NOMO-1 treated with dmso at 0.1 percent for 144 hours (cell line): ENCODE measurements at regions not wholly inside any gene's neighbourhood (a gene's known extent, or its start where the extent isn't known, plus 50 kb on each side); places are given as distances from the start of the nearest gene placed in this dataset.
A peak's percentile ranks its signal among the peaks of the same experiment; 100 is the strongest.

ENCODE experiments used
- DNase-seq: peaks from one replicate; lab custom pipeline; 2025; ENCODE audit not compliant: unreplicated experiment; lab: John Stamatoyannopoulos, UW

- peak; percentile 14 for DNase-seq
Measured at GRCh38 chr3:84439476-84439875, 519.3 kb upstream of the CADM2 start.

- no peak for DNase-seq
Measured at GRCh38 chr3:84440291-84440690, 518.5 kb upstream of the CADM2 start.

GRCh38 chr3:84442533-84442932 is 516.3 kb upstream of the CADM2 start:
- no peak for DNase-seq

GRCh38 chr3:84444726-84445521 is 513.9 kb upstream of the CADM2 start:
- no peak for DNase-seq

DNA sequence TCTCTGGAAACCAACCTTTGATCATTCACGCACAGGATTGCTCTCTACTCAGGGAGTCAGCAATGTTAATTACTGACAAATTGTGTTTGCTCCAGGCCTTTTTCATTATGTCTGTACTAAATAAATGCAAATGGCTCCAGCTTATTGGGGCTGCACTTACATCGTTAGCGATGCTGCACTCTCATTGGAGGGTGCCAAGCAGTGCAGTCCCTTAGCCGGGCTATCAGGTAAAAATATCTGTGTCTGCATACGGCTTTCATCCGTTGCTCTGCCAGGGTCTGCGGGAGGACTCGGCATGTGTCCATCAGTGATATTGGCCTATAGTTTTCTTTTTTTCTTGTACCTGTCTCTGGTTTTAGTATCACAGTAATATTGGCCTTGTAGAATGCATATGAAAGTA is 471.5 kb upstream of the CADM2 start:
- no peak for DNase-seq

- DNase-seq: no peak
Measured at GRCh38 chr3:84504761-84505160, 454.0 kb upstream of the CADM2 start.

- DNase-seq: no peak
Measured at GRCh38 chr3:84510007-84510406, 448.8 kb upstream of the CADM2 start.

DNA sequence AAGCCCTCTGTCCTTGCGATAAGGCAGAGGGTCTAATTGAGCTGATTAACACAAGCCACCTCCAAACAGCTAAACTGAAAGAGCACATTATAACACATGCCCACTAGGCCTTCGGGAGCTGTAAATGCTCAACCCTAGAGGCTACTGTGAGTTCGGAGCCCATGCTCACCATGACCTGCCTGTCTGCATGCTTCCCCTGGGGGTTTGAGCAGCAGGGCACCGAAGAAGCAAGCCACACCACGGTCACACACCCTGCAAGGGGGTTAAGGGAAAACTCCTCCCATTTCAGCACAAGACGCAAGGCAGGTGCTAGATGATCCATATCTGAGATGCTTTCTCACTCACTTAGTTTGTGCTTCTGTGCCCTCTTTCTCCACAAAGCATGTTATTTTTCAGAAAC is 435.9 kb upstream of the CADM2 start:
- DNase-seq: no peak

GRCh38 chr3:84536916-84537315 is 421.9 kb upstream of the CADM2 start:
- no peak for DNase-seq

GRCh38 chr3:84538597-84538996 is 420.2 kb upstream of the CADM2 start:
- DNase-seq: no peak

DNA sequence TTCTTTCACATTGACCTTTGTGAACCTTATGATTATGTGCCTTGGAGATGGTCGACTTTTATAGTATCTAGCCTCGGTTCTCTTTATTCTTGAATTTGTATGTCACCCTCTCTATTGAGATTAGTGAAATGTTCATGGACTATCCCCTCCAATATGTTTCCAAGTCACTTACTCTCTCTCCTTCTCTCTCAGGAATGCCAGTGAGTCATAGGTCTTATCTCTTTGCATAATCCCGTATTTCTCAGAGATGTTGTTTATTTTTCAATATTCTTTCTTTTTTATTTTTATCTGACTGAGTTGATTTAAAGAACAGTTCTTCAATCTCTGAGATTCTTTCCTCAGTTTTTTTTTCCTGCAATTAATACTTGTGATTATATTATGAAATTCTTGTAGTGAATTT is 411.6 kb upstream of the CADM2 start:
- no peak for DNase-seq

DNA sequence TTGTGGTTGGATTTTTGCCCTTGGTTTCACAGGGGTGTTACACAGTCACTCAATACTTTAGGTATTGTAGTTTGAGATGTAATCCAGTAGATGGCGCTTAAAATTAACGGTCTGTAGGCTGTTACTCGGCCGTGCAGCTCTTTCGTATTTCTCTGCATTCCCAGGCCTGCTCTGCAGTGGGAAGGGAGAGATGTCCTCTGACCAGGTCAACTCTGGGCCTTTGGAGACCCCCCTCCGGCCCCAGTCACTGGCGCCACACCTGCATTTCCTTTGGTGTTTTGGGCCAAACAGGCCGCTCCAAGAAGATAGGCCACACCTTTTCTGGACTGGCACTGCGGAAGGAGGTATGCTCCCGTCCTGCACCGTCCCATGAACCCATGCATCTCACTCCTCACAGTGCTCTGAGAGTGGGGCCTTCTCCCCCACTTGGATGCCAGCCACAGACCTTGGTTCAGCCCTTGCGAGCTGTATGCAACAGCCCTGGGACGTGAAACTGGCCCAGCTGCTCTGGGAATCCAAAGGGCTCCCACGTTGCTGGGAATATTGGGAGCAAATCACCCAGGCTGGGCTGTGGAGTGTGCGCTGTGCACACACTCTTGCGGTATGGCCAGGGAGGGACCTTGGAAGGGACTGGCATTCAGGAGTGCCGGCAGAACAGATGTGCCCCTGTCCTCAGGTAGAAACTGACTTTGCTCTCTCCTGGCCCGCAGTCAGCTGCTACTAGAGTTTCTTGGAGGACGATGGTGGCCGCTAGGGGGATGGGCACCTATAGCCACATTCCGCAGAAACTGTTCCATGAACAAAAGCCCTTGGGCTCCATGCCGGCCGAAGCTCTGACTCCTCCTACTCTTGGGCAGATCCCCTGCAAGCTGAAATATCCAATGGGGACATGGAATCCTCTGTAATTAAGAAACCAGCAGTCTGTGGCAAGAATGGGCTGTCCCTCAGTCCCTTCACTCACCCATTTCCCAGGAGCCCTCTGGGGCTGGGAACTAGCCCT is 410.5 kb upstream of the CADM2 start:
- peak; percentile 3 for DNase-seq

DNA sequence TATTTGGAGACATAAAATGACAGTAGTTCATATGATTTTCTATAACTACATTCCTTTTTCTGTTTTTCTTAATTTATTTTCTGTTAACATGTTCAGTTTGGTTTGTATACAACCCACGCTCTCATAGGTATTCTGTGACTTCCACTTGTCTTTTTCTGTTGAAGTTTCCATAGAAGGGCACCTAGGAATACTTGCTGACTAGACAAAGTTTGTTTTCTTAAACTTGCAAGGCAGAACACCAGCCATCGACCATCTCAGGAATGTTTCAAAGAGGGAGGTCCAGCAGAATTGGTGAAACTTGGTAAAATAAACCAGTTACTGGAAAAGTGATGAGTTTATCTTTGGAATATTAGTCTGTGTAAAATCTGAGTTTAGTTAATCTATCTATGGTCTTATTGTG is 403.2 kb upstream of the CADM2 start:
- DNase-seq: no peak

- no peak for DNase-seq
Measured at GRCh38 chr3:84566256-84566655, 392.5 kb upstream of the CADM2 start.

DNA sequence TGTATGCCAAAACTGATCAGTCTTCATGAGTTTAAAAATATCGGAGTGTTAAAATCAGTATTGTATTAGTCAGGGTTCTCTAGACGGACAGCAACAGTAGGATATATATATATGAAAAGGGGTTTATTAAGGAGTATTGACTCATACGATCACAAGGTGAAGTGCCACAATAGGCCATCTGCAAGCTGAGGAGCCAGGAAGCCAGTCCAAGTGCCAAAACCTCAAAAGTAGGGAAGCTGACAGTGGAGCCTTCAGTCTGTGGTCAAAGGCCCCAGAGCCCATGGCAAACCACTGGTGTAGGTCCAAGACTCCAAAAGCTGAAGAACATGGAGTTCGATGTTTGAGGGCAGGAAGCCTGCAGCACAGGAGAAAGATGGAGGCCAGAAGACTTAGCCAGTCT is 391.0 kb upstream of the CADM2 start:
- no peak for DNase-seq

DNA sequence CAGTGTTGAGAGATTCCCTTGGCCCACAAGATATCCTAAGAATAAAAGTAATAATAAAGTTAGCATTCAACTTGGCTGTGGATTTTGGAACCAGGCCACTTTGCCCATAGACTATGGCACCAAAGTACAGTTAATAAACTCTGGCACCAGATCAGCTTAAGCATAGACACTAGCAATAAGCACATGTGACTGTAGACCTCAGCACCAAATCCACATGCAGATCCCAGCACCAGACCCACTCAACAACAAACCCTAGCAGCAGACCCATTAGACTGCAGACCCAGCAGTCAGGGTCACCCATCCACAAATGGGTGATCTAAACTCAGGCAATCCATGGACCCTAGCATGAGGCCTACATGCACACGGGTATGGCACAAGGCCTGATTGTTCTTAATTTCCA is 384.8 kb upstream of the CADM2 start:
- DNase-seq: no peak

DNA sequence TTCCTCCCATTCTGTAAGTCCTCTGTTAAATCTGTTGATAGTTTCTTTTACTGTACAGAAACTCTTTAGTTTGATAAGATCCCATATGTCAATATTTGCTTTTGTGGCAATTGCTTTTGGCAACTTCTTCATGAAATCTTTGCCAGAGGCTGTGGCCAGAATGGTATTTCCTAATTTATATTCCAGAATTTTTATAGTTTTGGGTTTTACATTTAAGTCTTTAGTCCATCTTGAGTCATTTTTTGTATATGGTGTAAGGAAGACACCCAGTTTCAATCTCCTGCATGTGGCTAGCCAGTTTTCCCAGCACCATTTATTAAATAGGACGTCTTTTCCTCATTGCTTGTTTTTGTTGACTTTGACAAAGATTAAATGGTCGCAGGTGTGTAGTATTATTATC is 372.4 kb upstream of the CADM2 start:
- DNase-seq: no peak

DNA sequence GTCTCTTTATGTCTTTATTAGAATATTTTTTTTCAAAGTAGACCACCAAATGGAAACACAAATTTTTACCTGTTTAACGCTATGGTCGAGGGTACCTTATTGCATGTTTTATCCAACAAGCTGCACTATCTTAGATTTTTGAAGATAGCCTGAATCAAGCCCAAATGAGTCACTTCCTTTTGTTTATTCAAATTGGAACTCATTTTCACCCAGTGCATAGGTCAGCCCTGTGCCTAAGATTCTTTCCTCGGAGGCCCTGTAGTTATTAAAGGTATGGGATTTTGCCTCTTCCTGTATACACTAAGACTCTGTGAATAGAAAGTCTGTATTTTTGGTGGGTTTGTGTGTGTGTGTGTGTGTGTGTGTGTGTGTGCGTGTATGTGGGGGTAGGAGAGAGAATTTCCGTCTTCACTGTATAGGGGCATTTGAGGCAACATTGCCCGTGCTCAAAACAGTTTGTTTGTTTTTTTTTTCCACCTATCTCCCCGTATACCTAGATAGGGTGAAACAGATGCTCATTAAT is 358.0 kb upstream of the CADM2 start:
- no peak for DNase-seq

DNA sequence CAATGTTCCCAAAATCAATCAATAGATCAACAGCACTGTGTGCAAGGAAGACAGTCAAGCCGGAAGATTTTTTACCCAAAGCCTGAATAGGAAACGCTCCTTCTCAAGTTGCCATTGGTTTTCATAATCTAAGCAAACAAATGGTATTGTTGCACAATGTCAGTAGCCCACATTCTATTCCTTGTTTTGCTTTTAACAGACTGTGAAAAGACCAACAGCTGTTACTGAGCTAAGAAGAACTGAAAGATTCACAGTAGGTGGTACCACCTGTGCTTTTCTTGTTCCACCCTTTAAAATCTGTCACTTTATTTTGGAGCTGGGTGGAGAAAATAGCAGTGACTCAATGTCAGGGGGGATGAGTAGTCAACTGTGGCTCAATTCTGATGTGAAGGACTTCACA is 357.5 kb upstream of the CADM2 start:
- DNase-seq: no peak

DNA sequence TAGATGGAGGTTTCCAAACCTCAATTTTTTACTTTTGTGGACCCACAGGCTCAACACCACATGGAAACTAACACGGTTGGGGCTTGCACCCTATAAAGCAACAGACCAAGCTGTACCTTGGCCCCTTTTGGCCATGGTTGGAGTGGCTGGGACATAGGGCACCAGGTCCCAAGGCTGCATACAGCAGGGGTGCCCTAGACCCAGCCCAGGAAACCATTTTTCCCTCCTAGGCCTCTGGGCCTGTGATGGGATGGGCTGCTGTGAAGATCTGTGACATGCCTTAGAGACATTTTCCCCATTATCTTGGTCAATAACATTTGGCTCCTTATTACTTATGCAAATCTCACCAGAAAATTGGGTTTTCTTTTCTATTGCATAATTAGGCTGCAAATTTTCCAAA is 337.0 kb upstream of the CADM2 start:
- no peak for DNase-seq

- no peak for DNase-seq
Measured at GRCh38 chr3:84634668-84635067, 324.1 kb upstream of the CADM2 start.

GRCh38 chr3:84637272-84637671 is 321.5 kb upstream of the CADM2 start:
- no peak for DNase-seq
